WTC11 (cell line): ENCODE measurements at regions not wholly inside any gene's neighbourhood (a gene's known extent, or its start where the extent isn't known, plus 50 kb on each side); places are given as distances from the start of the nearest gene placed in this dataset.

Experiments
- ATAC-seq: fragments of 200-7000 bp; cut with Tn5 transposase; 2 replicates; pipeline ENCODE4 v1.10.0; 2021; ENCODE audit warnings: mild to moderate bottlenecking, moderate library complexity
- CTCF ChIA-PET: fragments of 300-600 bp; sonication (Branson Sonifier 250); formaldehyde crosslinking; loops from one replicate; lab custom pipeline; 2021; ENCODE audit warnings: antibody characterized with exemption; lab: Charles Lee
- POLR2A ChIA-PET: fragments of 350-600 bp; sonication (Branson Sonifier 250); formaldehyde crosslinking; loops from one replicate; lab custom pipeline; 2021; ENCODE audit warnings: antibody characterized with exemption; lab: Charles Lee
- DNase-seq: peaks from one replicate; pipeline ENCODE4 v3.0.0; 2021; ENCODE audit warnings: low spot score
- H3K27ac Mint-ChIP-seq: 2 replicates; pipeline ENCODE4 v1.8.0; 2021; ENCODE audit warnings: mixed read lengths
- H3K27me3 Mint-ChIP-seq: 2 replicates; pipeline ENCODE4 v1.8.0; 2021; ENCODE audit warnings: low read depth, mild to moderate bottlenecking, moderate library complexity, mixed read lengths
- H3K36me3 Mint-ChIP-seq: 2 replicates; pipeline ENCODE4 v1.8.0; 2021; ENCODE audit warnings: mixed read lengths
- H3K4me1 Mint-ChIP-seq: 2 replicates; pipeline ENCODE4 v1.8.0; 2022; ENCODE audit warnings: mixed read lengths
- H3K4me3 Mint-ChIP-seq: 2 replicates; pipeline ENCODE4 v1.8.0; 2021; ENCODE audit warnings: mild to moderate bottlenecking, moderate library complexity, mixed read lengths
- H3K9me3 Mint-ChIP-seq: 2 replicates; pipeline ENCODE4 v1.8.0; 2021; ENCODE audit warnings: mixed read lengths
- AR ChIP-seq: fragments of 250-450 bp; sonication (Bioruptor Pico); IDR thresholded peaks from 2 replicates; pipeline ENCODE4 v1.9.0; 2021; ENCODE audit warnings: mild to moderate bottlenecking
- ARID4B ChIP-seq: sonication (generic); formaldehyde crosslinking; IDR thresholded peaks from 2 replicates; pipeline ENCODE4 v1.8.0; 2023; ENCODE audit warnings: missing genetic modification reagents, mild to moderate bottlenecking, borderline replicate concordance
- ATF1 ChIP-seq: sonication (generic); formaldehyde crosslinking; IDR thresholded peaks from 2 replicates; pipeline ENCODE4 v1.8.1; 2023; ENCODE audit warnings: mild to moderate bottlenecking, moderate library complexity, missing genetic modification reagents
- ATF6 ChIP-seq: sonication (generic); formaldehyde crosslinking; IDR thresholded peaks from 2 replicates; pipeline ENCODE4 v1.8.1; 2023; ENCODE audit warnings: mild to moderate bottlenecking, missing genetic modification reagents
- HMGA2 ChIP-seq: fragments of 250-450 bp; sonication (Bioruptor Pico); IDR thresholded peaks from 2 replicates; pipeline ENCODE4 v1.4.0; 2021; ENCODE audit warnings: mild to moderate bottlenecking, moderate library complexity
- IRF1 ChIP-seq: sonication (generic); formaldehyde crosslinking; IDR thresholded peaks from 2 replicates; pipeline ENCODE4 v1.8.0; 2023; ENCODE audit warnings: missing genetic modification reagents
- IRF2 ChIP-seq: sonication (generic); formaldehyde crosslinking; IDR thresholded peaks from 2 replicates; pipeline ENCODE4 v1.8.0; 2022; ENCODE audit warnings: low read depth, missing genetic modification reagents, borderline replicate concordance
- JAZF1 ChIP-seq: fragments of 250-450 bp; sonication (Bioruptor Pico); IDR thresholded peaks from 2 replicates; pipeline ENCODE4 v1.9.0; 2021; ENCODE audit warnings: moderate library complexity, mild to moderate bottlenecking, inconsistent platforms
- PRRX2 ChIP-seq: fragments of 250-450 bp; sonication (Bioruptor Pico); IDR thresholded peaks from 2 replicates; pipeline ENCODE4 v1.8.0; 2021; ENCODE audit warnings: mild to moderate bottlenecking
- RELA ChIP-seq: sonication (generic); formaldehyde crosslinking; IDR thresholded peaks from 2 replicates; pipeline ENCODE4 v1.8.1; 2022; ENCODE audit warnings: missing genetic modification reagents, mild to moderate bottlenecking, borderline replicate concordance
- SOX15 ChIP-seq: fragments of 250-450 bp; sonication (Bioruptor Pico); IDR thresholded peaks from 2 replicates; pipeline ENCODE4 v1.9.0; 2021; ENCODE audit warnings: mild to moderate bottlenecking
- TCF7 ChIP-seq: sonication (generic); formaldehyde crosslinking; IDR thresholded peaks from 2 replicates; pipeline ENCODE4 v1.8.0; 2022; ENCODE audit warnings: mild to moderate bottlenecking, low read depth, missing genetic modification reagents, moderate library complexity
- ZNF423 ChIP-seq: fragments of 250-450 bp; sonication (Bioruptor Pico); IDR thresholded peaks from 2 replicates; pipeline ENCODE4 v2.1.2; 2022; ENCODE audit warnings: mild to moderate bottlenecking, moderate library complexity
- ZSCAN18 ChIP-seq: fragments of 250-450 bp; sonication (Bioruptor Pico); IDR thresholded peaks from 2 replicates; pipeline ENCODE4 v2.1.2; 2022; ENCODE audit warnings: mild to moderate bottlenecking, moderate library complexity
- TF ChIP-seq, protein P1 (sequence below): sonication (generic); formaldehyde crosslinking; IDR thresholded peaks from 2 replicates; pipeline ENCODE4 v1.8.1; 2022; ENCODE audit warnings: low read depth, mild to moderate bottlenecking, moderate library complexity, missing genetic modification reagents, borderline replicate concordance
- TF ChIP-seq, protein P2 (sequence below): sonication (generic); formaldehyde crosslinking; IDR thresholded peaks from 2 replicates; pipeline ENCODE4 v1.8.0; 2022; ENCODE audit warnings: mild to moderate bottlenecking, missing genetic modification reagents

- TF ChIP-seq, protein P1, sequence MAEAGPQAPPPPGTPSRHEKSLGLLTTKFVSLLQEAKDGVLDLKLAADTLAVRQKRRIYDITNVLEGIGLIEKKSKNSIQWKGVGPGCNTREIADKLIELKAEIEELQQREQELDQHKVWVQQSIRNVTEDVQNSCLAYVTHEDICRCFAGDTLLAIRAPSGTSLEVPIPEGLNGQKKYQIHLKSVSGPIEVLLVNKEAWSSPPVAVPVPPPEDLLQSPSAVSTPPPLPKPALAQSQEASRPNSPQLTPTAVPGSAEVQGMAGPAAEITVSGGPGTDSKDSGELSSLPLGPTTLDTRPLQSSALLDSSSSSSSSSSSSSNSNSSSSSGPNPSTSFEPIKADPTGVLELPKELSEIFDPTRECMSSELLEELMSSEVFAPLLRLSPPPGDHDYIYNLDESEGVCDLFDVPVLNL = no peak
- TF ChIP-seq PRRX2 (no peak), ARID4B (CRISPR knock-in tag) (no peak), TCF7 (CRISPR knock-in tag) (no peak), ZNF423 (CRISPR knock-in tag) (no peak), JAZF1 (CRISPR knock-in tag) (no peak), IRF2 (CRISPR knock-in tag) (no peak), ZSCAN18 (CRISPR knock-in tag) (no peak), RELA (CRISPR knock-in tag) (no peak)
- TF ChIP-seq, protein P2, sequence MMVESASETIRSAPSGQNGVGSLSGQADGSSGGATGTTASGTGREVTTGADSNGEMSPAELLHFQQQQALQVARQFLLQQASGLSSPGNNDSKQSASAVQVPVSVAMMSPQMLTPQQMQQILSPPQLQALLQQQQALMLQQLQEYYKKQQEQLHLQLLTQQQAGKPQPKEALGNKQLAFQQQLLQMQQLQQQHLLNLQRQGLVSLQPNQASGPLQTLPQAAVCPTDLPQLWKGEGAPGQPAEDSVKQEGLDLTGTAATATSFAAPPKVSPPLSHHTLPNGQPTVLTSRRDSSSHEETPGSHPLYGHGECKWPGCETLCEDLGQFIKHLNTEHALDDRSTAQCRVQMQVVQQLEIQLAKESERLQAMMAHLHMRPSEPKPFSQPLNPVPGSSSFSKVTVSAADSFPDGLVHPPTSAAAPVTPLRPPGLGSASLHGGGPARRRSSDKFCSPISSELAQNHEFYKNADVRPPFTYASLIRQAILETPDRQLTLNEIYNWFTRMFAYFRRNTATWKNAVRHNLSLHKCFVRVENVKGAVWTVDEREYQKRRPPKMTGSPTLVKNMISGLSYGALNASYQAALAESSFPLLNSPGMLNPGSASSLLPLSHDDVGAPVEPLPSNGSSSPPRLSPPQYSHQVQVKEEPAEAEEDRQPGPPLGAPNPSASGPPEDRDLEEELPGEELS (CRISPR knock-in tag) = no peak
- TF ChIP-seq, all 79 proteins: peak for 0
Observed at GRCh38 chr13:22449251-22449650, 731.5 kb upstream of the SGCG start (continued).

- no peak for DNase-seq
- no peak overlapping the region for H3K4me3 Mint-ChIP-seq
- H3K27me3 Mint-ChIP-seq = no peaks in the 10 kb centered on the region
- ChIA-PET POLR2A (no interaction called here), CTCF (interaction anchor here (0.6 kb wide), 1 partner anchor 344 kb away, joined by 4 read pairs; no protein-coding TSS in a partner anchor)
- H3K27ac Mint-ChIP-seq = peak overlapping the region; percentile 15; the same call in 1 of the 2 replicates
- H3K36me3 Mint-ChIP-seq = no peaks in the 10 kb centered on the region
- H3K4me1 Mint-ChIP-seq = peaks cover 20% of the 10 kb centered on the region
- H3K9me3 Mint-ChIP-seq = peaks cover 8% of the 10 kb centered on the region; the same call in 1 of the 2 replicates
- ATAC-seq = peak; percentile 64
- TF ChIP-seq ZNF423 (CRISPR knock-in tag) (no peak), ATF1 (CRISPR knock-in tag) (no peak), ATF6 (no peak), IRF1 (CRISPR knock-in tag) (no peak), HMGA2 (CRISPR knock-in tag) (0 out of 2 replicates have a peak, but pooled peaks have one; percentile 4), AR (CRISPR knock-in tag) (no peak), SOX15 (CRISPR knock-in tag) (no peak)
Observed at GRCh38 chr13:22451327-22451741, 729.4 kb upstream of the SGCG start.
